ENCODE measurements at regions not wholly inside any gene's neighbourhood (a gene's known extent, or its start where the extent isn't known, plus 50 kb on each side); places are given as distances from the start of the nearest gene placed in this dataset.

DNA sequence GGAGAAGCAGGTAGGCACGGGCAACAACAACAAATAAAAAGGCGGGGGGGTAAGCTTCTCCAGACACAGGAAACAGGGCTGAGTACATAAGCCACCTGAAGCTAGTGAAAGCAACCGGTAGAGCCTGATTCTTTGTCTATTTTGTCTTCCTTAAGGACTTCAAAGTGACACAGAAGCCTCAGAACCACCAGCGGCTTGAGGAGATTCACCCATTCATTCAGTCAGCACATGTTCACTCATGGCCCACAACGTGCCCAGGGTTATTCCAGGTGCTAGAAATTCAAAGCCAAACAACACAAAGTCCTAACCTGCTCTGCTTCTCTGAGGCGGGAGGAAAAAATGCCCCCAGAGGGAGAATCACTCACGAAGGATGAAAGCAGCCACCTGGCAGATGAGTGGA lies 69.3 kb upstream of the C7orf33 start:
- no peaks in the 10 kb centered on the region for H3K9me3 ChIP-seq (ENCODE audit: control insufficient read depth, low read length)
- H3K4me1 ChIP-seq (ENCODE audit: control insufficient read depth, insufficient read depth, low read depth, low read length), result no peaks in the 10 kb centered on the region
- peaks cover 6 to 7% of the 10 kb centered on the region in 2 experiments for H3K27me3 ChIP-seq (ENCODE audit: control insufficient read depth in 1 of 2, insufficient read depth in 1 of 2, low read length in 2 of 2)
- H4K91ac ChIP-seq (ENCODE audit: low read length), result no peak overlapping the region
- no peak overlapping the region for H3K9ac ChIP-seq (ENCODE audit: low read length)
- no peak overlapping the region for H3K27ac ChIP-seq (ENCODE audit: low read length, poor library complexity, severe bottlenecking)
- H3K14ac ChIP-seq (ENCODE audit: low read length in 2 of 2), result no peak overlapping the region
- no peak overlapping the region for H4K8ac ChIP-seq (ENCODE audit: low read length)
- no peak overlapping the region for H2AFZ ChIP-seq (ENCODE audit: low read depth, low read length)
- H3K23ac ChIP-seq (ENCODE audit: low read length in 2 of 2), result no peak overlapping the region
- H3K79me1 ChIP-seq (replicated peaks; ENCODE audit: low read length, poor library complexity, severe bottlenecking), result no peaks in the 10 kb centered on the region
- H3K36me3 ChIP-seq (ENCODE audit: control insufficient read depth in 1 of 2, insufficient read depth in 2 of 2, low read depth in 1 of 2, low read length in 2 of 2), result no peaks in the 10 kb centered on the region
- 78% methylated on average over 7 of the region's 7 CpGs for WGBS
- no peak overlapping the region for H3K4me2 ChIP-seq (ENCODE audit: low read length, poor library complexity, severe bottlenecking)
- no peak for DNase-seq
- no peak overlapping the region for H3K4me3 ChIP-seq (ENCODE audit: insufficient read depth in 1 of 2, low read depth in 1 of 2, low read length in 2 of 2)
- no peak overlapping the region for H2BK15ac ChIP-seq (ENCODE audit: low read depth, poor library complexity, severe bottlenecking)
- H2BK120ac ChIP-seq (ENCODE audit: low read depth, low read length), result no peak overlapping the region
- H2BK5ac ChIP-seq (ENCODE audit: low read depth, low read length, poor library complexity, severe bottlenecking), result no peak overlapping the region
- no peak overlapping the region for H2AK5ac ChIP-seq (ENCODE audit: low read length, severe bottlenecking)
- H3K4ac ChIP-seq (ENCODE audit: low read depth in 1 of 2, low read length in 2 of 2), result no peak overlapping the region
- no peak overlapping the region for H3K18ac ChIP-seq (ENCODE audit: low read depth in 1 of 2, low read length in 2 of 2)
- no peak overlapping the region for H2BK12ac ChIP-seq (ENCODE audit: low read length in 2 of 2)

DNA sequence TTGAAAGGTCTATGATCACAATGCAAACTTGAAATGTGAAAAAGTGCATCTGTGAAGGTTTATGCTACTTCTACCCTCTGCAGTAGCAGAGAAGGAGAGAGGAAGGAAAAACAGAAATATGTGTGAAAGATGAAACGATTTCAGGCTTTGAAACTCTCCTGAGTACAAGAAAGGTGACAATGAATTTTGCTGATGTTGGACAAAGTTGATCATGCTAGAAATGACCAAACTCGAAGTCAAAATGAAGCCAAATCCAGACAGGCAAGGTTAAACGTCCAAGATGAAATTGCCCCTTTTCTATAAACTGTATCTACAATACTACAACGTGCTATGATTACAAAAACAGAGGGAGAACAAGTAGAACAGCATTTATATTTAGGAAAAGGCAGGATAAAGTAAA lies 67.0 kb upstream of the C7orf33 start:
- H2BK120ac ChIP-seq (ENCODE audit: low read depth, low read length), result no peak overlapping the region
- H3K4me2 ChIP-seq (ENCODE audit: low read length, poor library complexity, severe bottlenecking), result no peak overlapping the region
- no peak overlapping the region for H3K27ac ChIP-seq (ENCODE audit: low read length, poor library complexity, severe bottlenecking)
- H2BK15ac ChIP-seq (ENCODE audit: low read depth, poor library complexity, severe bottlenecking), result no peak overlapping the region
- H3K14ac ChIP-seq (ENCODE audit: low read length in 2 of 2), result no peak overlapping the region
- WGBS, result 67% methylated on average over 1 of the region's 4 CpGs
- H3K4me1 ChIP-seq (ENCODE audit: control insufficient read depth, insufficient read depth, low read depth, low read length), result no peaks in the 10 kb centered on the region
- no peak overlapping the region for H4K91ac ChIP-seq (ENCODE audit: low read length)
- H3K27me3 ChIP-seq (ENCODE audit: control insufficient read depth in 1 of 2, insufficient read depth in 1 of 2, low read length in 2 of 2), result peaks cover 6 to 7% of the 10 kb centered on the region in 2 experiments
- no peaks in the 10 kb centered on the region for H3K36me3 ChIP-seq (ENCODE audit: control insufficient read depth in 1 of 2, insufficient read depth in 2 of 2, low read depth in 1 of 2, low read length in 2 of 2)
- H2BK5ac ChIP-seq (ENCODE audit: low read depth, low read length, poor library complexity, severe bottlenecking), result no peak overlapping the region
- no peak overlapping the region for H2AFZ ChIP-seq (ENCODE audit: low read depth, low read length)
- no peak overlapping the region for H3K4me3 ChIP-seq (ENCODE audit: insufficient read depth in 1 of 2, low read depth in 1 of 2, low read length in 2 of 2)
- no peak overlapping the region for H4K8ac ChIP-seq (ENCODE audit: low read length)
- H3K9ac ChIP-seq (ENCODE audit: low read length), result no peak overlapping the region
- no peaks in the 10 kb centered on the region for H3K9me3 ChIP-seq (ENCODE audit: control insufficient read depth, low read length)
- H3K79me1 ChIP-seq (replicated peaks; ENCODE audit: low read length, poor library complexity, severe bottlenecking), result no peaks in the 10 kb centered on the region
- no peak overlapping the region for H3K4ac ChIP-seq (ENCODE audit: low read depth in 1 of 2, low read length in 2 of 2)
- no peak overlapping the region for H2AK5ac ChIP-seq (ENCODE audit: low read length, severe bottlenecking)
- DNase-seq, result no peak
- no peak overlapping the region for H3K18ac ChIP-seq (ENCODE audit: low read depth in 1 of 2, low read length in 2 of 2)
- no peak overlapping the region for H3K23ac ChIP-seq (ENCODE audit: low read length in 2 of 2)
- no peak overlapping the region for H2BK12ac ChIP-seq (ENCODE audit: low read length in 2 of 2)

- no peak overlapping the region for H3K4ac ChIP-seq (ENCODE audit: low read depth in 1 of 2, low read length in 2 of 2)
- H2BK5ac ChIP-seq (ENCODE audit: low read depth, low read length, poor library complexity, severe bottlenecking), result no peak overlapping the region
- H4K8ac ChIP-seq (ENCODE audit: low read length), result no peak overlapping the region
- no peak overlapping the region for H3K23ac ChIP-seq (ENCODE audit: low read length in 2 of 2)
- no peak overlapping the region for H3K9ac ChIP-seq (ENCODE audit: low read length)
- no peaks in the 10 kb centered on the region for H3K9me3 ChIP-seq (ENCODE audit: control insufficient read depth, low read length)
- H2BK120ac ChIP-seq (ENCODE audit: low read depth, low read length), result no peak overlapping the region
- H3K4me2 ChIP-seq (ENCODE audit: low read length, poor library complexity, severe bottlenecking), result no peak overlapping the region
- H3K27me3 ChIP-seq (ENCODE audit: control insufficient read depth in 1 of 2, insufficient read depth in 1 of 2, low read length in 2 of 2), result peaks cover 6 to 7% of the 10 kb centered on the region in 2 experiments
- WGBS, result 80% methylated on average over 7 of the region's 7 CpGs
- H3K27ac ChIP-seq (ENCODE audit: low read length, poor library complexity, severe bottlenecking), result no peak overlapping the region
- no peaks in the 10 kb centered on the region for H3K4me1 ChIP-seq (ENCODE audit: control insufficient read depth, insufficient read depth, low read depth, low read length)
- no peak overlapping the region for H2BK15ac ChIP-seq (ENCODE audit: low read depth, poor library complexity, severe bottlenecking)
- no peak overlapping the region for H3K18ac ChIP-seq (ENCODE audit: low read depth in 1 of 2, low read length in 2 of 2)
- H3K4me3 ChIP-seq (ENCODE audit: insufficient read depth in 1 of 2, low read depth in 1 of 2, low read length in 2 of 2), result no peak overlapping the region
- no peak for DNase-seq
- H3K14ac ChIP-seq (ENCODE audit: low read length in 2 of 2), result no peak overlapping the region
- H2AFZ ChIP-seq (ENCODE audit: low read depth, low read length), result no peak overlapping the region
- no peaks in the 10 kb centered on the region for H3K79me1 ChIP-seq (replicated peaks; ENCODE audit: low read length, poor library complexity, severe bottlenecking)
- no peak overlapping the region for H2AK5ac ChIP-seq (ENCODE audit: low read length, severe bottlenecking)
- no peak overlapping the region for H2BK12ac ChIP-seq (ENCODE audit: low read length in 2 of 2)
- no peaks in the 10 kb centered on the region for H3K36me3 ChIP-seq (ENCODE audit: control insufficient read depth in 1 of 2, insufficient read depth in 2 of 2, low read depth in 1 of 2, low read length in 2 of 2)
- no peak overlapping the region for H4K91ac ChIP-seq (ENCODE audit: low read length)
Observed at GRCh38 chr7:148524479-148525224, 65.9 kb upstream of the C7orf33 start.

DNA sequence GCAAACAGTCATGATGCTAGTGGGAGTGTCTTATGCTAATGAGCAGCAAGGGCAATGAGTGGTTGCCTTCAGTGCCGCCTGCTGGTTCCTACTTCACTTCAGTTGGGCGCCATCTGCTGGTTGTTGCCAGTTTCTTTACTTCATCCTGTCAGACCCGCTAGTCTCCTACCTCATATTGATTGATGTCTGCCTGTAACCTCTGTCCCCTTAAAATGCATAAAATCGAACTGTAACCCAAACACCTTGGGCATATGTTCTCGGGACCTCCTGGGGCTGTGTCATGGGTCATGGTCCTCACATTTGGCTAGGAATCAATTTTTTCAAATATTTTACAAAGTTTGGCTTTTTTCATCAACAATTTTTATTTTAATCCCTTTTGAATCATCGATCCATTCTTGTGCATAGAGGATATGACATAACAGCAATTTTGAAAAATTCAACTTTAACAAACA lies 62.8 kb upstream of the C7orf33 start:
- Histone ChIP-seq H2BK5ac (ENCODE audit: low read depth, low read length, poor library complexity, severe bottlenecking) (no peak overlapping the region), H2BK15ac (ENCODE audit: low read depth, poor library complexity, severe bottlenecking) (no peak overlapping the region), H3K23ac (ENCODE audit: low read length in 2 of 2) (no peak overlapping the region), H4K91ac (ENCODE audit: low read length) (no peak overlapping the region), H2AK5ac (ENCODE audit: low read length, severe bottlenecking) (no peak overlapping the region), H3K18ac (ENCODE audit: low read depth in 1 of 2, low read length in 2 of 2) (no peak overlapping the region), H3K4me1 (ENCODE audit: control insufficient read depth, insufficient read depth, low read depth, low read length) (no peaks in the 10 kb centered on the region), H2BK120ac (ENCODE audit: low read depth, low read length) (no peak overlapping the region), H2BK12ac (ENCODE audit: low read length in 2 of 2) (no peak overlapping the region), H4K8ac (ENCODE audit: low read length) (no peak overlapping the region), H3K4ac (ENCODE audit: low read depth in 1 of 2, low read length in 2 of 2) (no peak overlapping the region), H2AFZ (ENCODE audit: low read depth, low read length) (no peak overlapping the region), H3K79me1 (replicated peaks; ENCODE audit: low read length, poor library complexity, severe bottlenecking) (no peaks in the 10 kb centered on the region), H3K14ac (ENCODE audit: low read length in 2 of 2) (no peak overlapping the region), H3K36me3 (ENCODE audit: control insufficient read depth in 1 of 2, insufficient read depth in 2 of 2, low read depth in 1 of 2, low read length in 2 of 2) (no peaks in the 10 kb centered on the region), H3K4me3 (ENCODE audit: insufficient read depth in 1 of 2, low read depth in 1 of 2, low read length in 2 of 2) (no peak overlapping the region), H3K27me3 (ENCODE audit: control insufficient read depth in 1 of 2, insufficient read depth in 1 of 2, low read length in 2 of 2) (peaks cover 0 to 6% of the 10 kb centered on the region in 2 experiments), H3K4me2 (ENCODE audit: low read length, poor library complexity, severe bottlenecking) (no peak overlapping the region), H3K27ac (ENCODE audit: low read length, poor library complexity, severe bottlenecking) (no peak overlapping the region), H3K9me3 (ENCODE audit: control insufficient read depth, low read length) (no peaks in the 10 kb centered on the region), H3K9ac (ENCODE audit: low read length) (no peak overlapping the region)
- 38% methylated on average over 6 of the region's 6 CpGs for WGBS
- peak; percentile 81 for DNase-seq
